Thoracic aorta (tissue), 2 donors: ENCODE measurements at regions not wholly inside any gene's neighbourhood (a gene's known extent, or its start where the extent isn't known, plus 50 kb on each side); places are given as distances from the start of the nearest gene placed in this dataset.

Experiments
- ATAC-seq: fragments of 150-250 bp; one replicate; pipeline ENCODE4 v1.8.0; 2017; ENCODE audit warnings: low read depth; ENCODE audit not compliant: insufficient number of reproducible peaks, low FRiP score
- DNase-seq: peaks from one replicate; pipeline ENCODE4 v3.0.0-alpha.2; 2020; ENCODE audit warnings: low spot score
- H3K27ac ChIP-seq, 2 donors: fragments of 200-600 bp; sonication (generic); 1 replicate in 1 of 2; 2 replicates in 1 of 2; pipeline ENCODE4 v1.5.1; 2016; ENCODE audit warnings: mild to moderate bottlenecking in 2 of 2, moderate library complexity in 2 of 2
- H3K27me3 ChIP-seq: fragments of 200-600 bp; sonication (generic); replicated peaks from 2 replicates; pipeline ENCODE4 v1.6.0; 2016; ENCODE audit warnings: mild to moderate bottlenecking; ENCODE audit not compliant: insufficient read depth
- H3K36me3 ChIP-seq: fragments of 200-600 bp; sonication (generic); one replicate; pipeline ENCODE4 v1.5.1; 2016
- H3K4me1 ChIP-seq, 2 donors: fragments of 200-600 bp; sonication (generic); 1 replicate in 1 of 2; 2 replicates in 1 of 2; pipeline versions ENCODE4 v1.5.1 to v1.6.0; 2016; ENCODE audit warnings: low read depth in 2 of 2, mild to moderate bottlenecking in 1 of 2; ENCODE audit not compliant: control insufficient read depth in 1 of 2
- H3K4me3 ChIP-seq: fragments of 200-600 bp; sonication (generic); 2 replicates; pipeline ENCODE4 v1.5.1; 2016; ENCODE audit warnings: mild to moderate bottlenecking
- H3K9me3 ChIP-seq: fragments of 200-600 bp; sonication (generic); 2 replicates; pipeline ENCODE4 v1.5.1; 2016
- CTCF ChIP-seq: fragments of 200-600 bp; sonication (generic); IDR thresholded peaks from one replicate; pipeline ENCODE4 v1.5.1; 2019; ENCODE audit warnings: antibody characterized with exemption

DNA sequence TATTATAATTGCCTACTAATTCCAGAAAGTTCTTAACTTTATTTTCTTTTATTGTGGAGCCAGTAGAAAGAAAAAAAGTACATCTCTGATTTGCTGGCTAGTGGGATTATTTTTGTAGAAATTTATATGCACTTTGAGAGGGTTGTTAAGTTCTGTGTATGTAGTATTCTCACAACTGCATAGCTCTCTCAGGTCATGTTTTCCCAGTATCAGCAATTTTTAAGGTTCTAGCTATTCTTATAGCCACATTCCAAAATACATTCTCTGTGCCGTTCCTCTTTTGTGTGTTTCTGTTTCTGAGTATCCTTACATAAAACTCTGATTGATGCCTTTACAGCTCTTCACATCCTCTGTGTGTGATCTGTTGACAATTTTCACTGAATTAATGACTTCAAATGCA lies 199.3 kb upstream of the KYNU start:
- DNase-seq: no peak

GRCh38 chr2:142675398-142675797 lies 202.1 kb upstream of the KYNU start:
- Histone ChIP-seq H3K9me3 (no peaks in the 10 kb centered on the region), H3K4me1 (no peaks in the 10 kb centered on the region), H3K27ac (no peak overlapping the region), H3K27me3 (no peaks in the 10 kb centered on the region), H3K36me3 (no peaks in the 10 kb centered on the region), H3K4me3 (no peak overlapping the region)
- DNase-seq (no peak), ATAC-seq (no peak)
- TF ChIP-seq CTCF: no peak

More for the DNA sequence above, 199.3 kb upstream of the KYNU start:
- no peak for ATAC-seq
- no peaks in the 10 kb centered on the region for H3K36me3 ChIP-seq
- H3K4me1 ChIP-seq: no peaks in the 10 kb centered on the region
- no peak overlapping the region for H3K4me3 ChIP-seq
- no peak for TF ChIP-seq CTCF
- H3K27me3 ChIP-seq: no peaks in the 10 kb centered on the region
- no peak overlapping the region for H3K27ac ChIP-seq
- no peaks in the 10 kb centered on the region for H3K9me3 ChIP-seq

DNA sequence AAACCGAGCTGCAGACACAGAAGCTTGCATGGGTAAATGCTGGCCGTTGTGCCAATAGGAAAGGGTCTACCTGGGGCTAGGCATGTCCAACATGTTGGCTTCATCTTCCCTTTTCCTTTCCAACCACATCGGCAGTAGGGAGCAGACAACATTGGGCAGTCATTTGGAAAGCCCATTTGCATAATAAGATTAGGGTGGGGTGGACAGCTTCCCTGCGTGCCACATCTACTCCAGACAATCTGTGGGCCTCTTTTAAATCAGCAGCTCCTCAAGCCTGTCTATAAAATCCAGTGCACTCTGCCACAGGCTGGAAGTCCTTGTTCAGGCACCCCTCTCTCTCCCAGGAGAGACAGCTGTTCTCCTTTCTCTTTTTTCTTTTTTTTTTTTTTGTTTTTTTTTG lies 203.6 kb upstream of the KYNU start:
- Histone ChIP-seq H3K27ac (no peak overlapping the region), H3K9me3 (no peaks in the 10 kb centered on the region), H3K4me1 (no peaks in the 10 kb centered on the region), H3K4me3 (no peak overlapping the region), H3K36me3 (no peaks in the 10 kb centered on the region), H3K27me3 (no peaks in the 10 kb centered on the region)
- DNase-seq: no peak
- no peak for ATAC-seq
- no peak for TF ChIP-seq CTCF

GRCh38 chr2:142672698-142673097 lies 204.8 kb upstream of the KYNU start:
- Histone ChIP-seq H3K9me3 (no peaks in the 10 kb centered on the region), H3K27ac (no peak overlapping the region), H3K4me1 (no peaks in the 10 kb centered on the region), H3K27me3 (no peaks in the 10 kb centered on the region), H3K4me3 (no peak overlapping the region), H3K36me3 (no peaks in the 10 kb centered on the region)
- no peak for DNase-seq
- ATAC-seq: no peak
- TF ChIP-seq CTCF: no peak

GRCh38 chr2:142670362-142670761 lies 207.1 kb upstream of the KYNU start:
- DNase-seq (no peak), ATAC-seq (no peak)
- no peak overlapping the region for H3K27ac ChIP-seq
- H3K9me3 ChIP-seq: no peaks in the 10 kb centered on the region
- H3K4me3 ChIP-seq: no peak overlapping the region
- TF ChIP-seq CTCF: no peak
- H3K36me3 ChIP-seq: no peaks in the 10 kb centered on the region
- H3K4me1 ChIP-seq: no peaks in the 10 kb centered on the region
- H3K27me3 ChIP-seq: no peaks in the 10 kb centered on the region
